H9 (cell line): ENCODE measurements at regions not wholly inside any gene's neighbourhood (a gene's known extent, or its start where the extent isn't known, plus 50 kb on each side); places are given as distances from the start of the nearest gene placed in this dataset.

Experiments used
- DNase-seq: peaks from one replicate; pipeline ENCODE4 v3.0.0-alpha.2; 2017
- H2AFZ ChIP-seq: one replicate; pipeline ENCODE4 v1.6.1; 2013; ENCODE audit warnings: mild to moderate bottlenecking, low read length, control low read depth, moderate library complexity
- H2AK5ac ChIP-seq: 2 replicates; pipeline ENCODE4 v1.6.1; 2013; ENCODE audit warnings: low read length, control low read depth, mixed read lengths; ENCODE audit not compliant: insufficient read length
- H2BK120ac ChIP-seq: one replicate; pipeline ENCODE4 v1.6.1; 2013; ENCODE audit warnings: low read depth, mild to moderate bottlenecking, low read length, control low read depth, inconsistent platforms; ENCODE audit not compliant: poor library complexity, severe bottlenecking
- H2BK12ac ChIP-seq: 2 replicates; pipeline ENCODE4 v1.6.1; 2013; ENCODE audit warnings: low read length, control low read depth, mixed read lengths, low read depth; ENCODE audit not compliant: insufficient read length
- H2BK15ac ChIP-seq: 2 replicates; pipeline ENCODE4 v1.6.1; 2013; ENCODE audit warnings: low read depth, low read length, control low read depth
- H2BK20ac ChIP-seq: one replicate; pipeline ENCODE4 v1.6.1; 2013; ENCODE audit warnings: low read depth, mild to moderate bottlenecking, low read length, control low read depth, inconsistent platforms; ENCODE audit not compliant: poor library complexity, severe bottlenecking
- H2BK5ac ChIP-seq: 2 replicates; pipeline ENCODE4 v1.6.1; 2013; ENCODE audit warnings: low read length, control low read depth, mixed read lengths; ENCODE audit not compliant: insufficient read length
- H3K14ac ChIP-seq: 2 replicates; pipeline ENCODE4 v1.6.1; 2013; ENCODE audit warnings: low read length, control low read depth; ENCODE audit not compliant: insufficient read depth
- H3K18ac ChIP-seq: 2 replicates; pipeline ENCODE4 v1.6.1; 2013; ENCODE audit warnings: low read depth, mild to moderate bottlenecking, mixed read lengths, low read length, control low read depth; ENCODE audit not compliant: insufficient read length
- H3K23ac ChIP-seq: 2 replicates; pipeline ENCODE4 v1.6.1; 2013; ENCODE audit warnings: low read length, control low read depth, mixed read lengths, low read depth; ENCODE audit not compliant: insufficient read length
- H3K23me2 ChIP-seq: 2 replicates; pipeline ENCODE4 v1.6.1; 2013; ENCODE audit warnings: low read depth, mild to moderate bottlenecking, mixed read lengths, low read length, control low read depth; ENCODE audit not compliant: insufficient read length, poor library complexity, severe bottlenecking
- H3K27ac ChIP-seq: 2 replicates; pipeline ENCODE4 v1.5.1; 2013; ENCODE audit warnings: low read length, control low read depth, mixed read lengths, low read depth; ENCODE audit not compliant: insufficient read length
- H3K27me3 ChIP-seq: 2 replicates; pipeline ENCODE4 v1.6.1; 2013; ENCODE audit warnings: low read length, control low read depth, inconsistent platforms; ENCODE audit not compliant: insufficient read depth
- H3K4ac ChIP-seq: 2 replicates; pipeline ENCODE4 v1.6.1; 2013; ENCODE audit warnings: low read depth, mild to moderate bottlenecking, control low read depth, inconsistent platforms, low read length, moderate library complexity
- H3K4me1 ChIP-seq: 2 replicates; pipeline ENCODE4 v1.6.1; 2013; ENCODE audit warnings: low read length, control low read depth, inconsistent platforms; ENCODE audit not compliant: insufficient read depth
- H3K4me2 ChIP-seq: 2 replicates; pipeline ENCODE4 v1.6.1; 2013; ENCODE audit warnings: low read length, control low read depth, mixed read lengths; ENCODE audit not compliant: insufficient read length, insufficient read depth
- H3K56ac ChIP-seq: 2 replicates; pipeline ENCODE4 v1.6.1; 2013; ENCODE audit warnings: low read depth, mild to moderate bottlenecking, mixed read lengths, low read length, control low read depth; ENCODE audit not compliant: insufficient read length
- H3K79me1 ChIP-seq: 2 replicates; pipeline ENCODE4 v1.6.1; 2013; ENCODE audit warnings: low read depth, mild to moderate bottlenecking, moderate library complexity, low read length, control low read depth, inconsistent platforms; ENCODE audit not compliant: insufficient read depth, poor library complexity, severe bottlenecking
- H3K79me2 ChIP-seq: 2 replicates; pipeline ENCODE4 v1.6.1; 2013; ENCODE audit warnings: low read length, control low read depth, inconsistent platforms; ENCODE audit not compliant: insufficient read depth
- H3K9ac ChIP-seq: 2 replicates; pipeline ENCODE4 v1.6.1; 2013; ENCODE audit warnings: low read length, control low read depth, mixed read lengths; ENCODE audit not compliant: insufficient read length; ENCODE audit errors: extremely low read depth
- H3K9me3 ChIP-seq: one replicate; pipeline ENCODE4 v1.6.1; 2013; ENCODE audit warnings: low read depth, low read length, inconsistent platforms; ENCODE audit not compliant: control insufficient read depth
- H3T11ph ChIP-seq: one replicate; pipeline ENCODE4 v1.6.1; 2013; ENCODE audit warnings: mild to moderate bottlenecking, low read length, control low read depth, inconsistent platforms
- H4K20me1 ChIP-seq: one replicate; pipeline ENCODE4 v1.6.1; 2013; ENCODE audit not compliant: control insufficient read depth, insufficient read length, insufficient read depth
- H4K5ac ChIP-seq: 2 replicates; pipeline ENCODE4 v1.6.1; 2013; ENCODE audit warnings: low read depth, mild to moderate bottlenecking, mixed read lengths, low read length, control low read depth; ENCODE audit not compliant: insufficient read length
- H4K8ac ChIP-seq: replicated peaks from 2 replicates; pipeline ENCODE4 v1.6.1; 2013; ENCODE audit warnings: low read length, control low read depth, mixed read lengths, low read depth; ENCODE audit not compliant: insufficient read length
- H4K91ac ChIP-seq: 2 replicates; pipeline ENCODE4 v1.6.1; 2013; ENCODE audit warnings: low read depth, mild to moderate bottlenecking, moderate library complexity, mixed read lengths, low read length, control low read depth; ENCODE audit not compliant: insufficient read length
- H3K27ac Mint-ChIP-seq, 3 experiments: 2 replicates in 2 of 3; 3 replicates in 1 of 3; pipeline ENCODE4 v1.8.0; 2020 to 2021; ENCODE audit warnings: mixed read lengths in 3 of 3, mild to moderate bottlenecking in 1 of 3, moderate library complexity in 1 of 3
- H3K27me3 Mint-ChIP-seq: 2 replicates; pipeline ENCODE4 v1.8.0; 2021; ENCODE audit warnings: low read depth, mild to moderate bottlenecking, moderate library complexity, mixed read lengths
- H3K36me3 Mint-ChIP-seq, 3 experiments: 2 replicates in 2 of 3; 3 replicates in 1 of 3; pipeline ENCODE4 v1.8.0; 2020 to 2021; ENCODE audit warnings: low read depth in 3 of 3, mixed read lengths in 3 of 3; ENCODE audit not compliant: insufficient read depth in 1 of 3
- H3K4me1 Mint-ChIP-seq, 2 experiments: 2 replicates each; pipeline ENCODE4 v1.8.0; 2020; ENCODE audit warnings: mixed read lengths in 2 of 2
- H3K4me3 Mint-ChIP-seq, 2 experiments: 2 replicates in 1 of 2; 3 replicates in 1 of 2; pipeline ENCODE4 v1.8.0; 2020 to 2021; ENCODE audit warnings: mild to moderate bottlenecking in 2 of 2, mixed read lengths in 2 of 2, moderate library complexity in 1 of 2
- H3K9me3 Mint-ChIP-seq, 2 experiments: 2 replicates in 1 of 2; 3 replicates in 1 of 2; pipeline ENCODE4 v1.8.0; 2020; ENCODE audit warnings: mild to moderate bottlenecking in 2 of 2, mixed read lengths in 2 of 2, moderate library complexity in 1 of 2
- WGBS: extraction: QIAGEN DNeasy Blood & Tissue Kit; methylation state at CpG from one replicate; pipeline ENCODE4 v1.1.7; 2013; ENCODE audit warnings: missing lambda C conversion rate, low lambda C conversion rate, mixed read lengths; ENCODE audit not compliant: insufficient read length; ENCODE audit errors: extremely low coverage; 5-methylcytosine and 5-hydroxymethylcytosine counted together
- TF ChIP-seq, protein P1 (sequence below): fragments of 200-600 bp; sonication (generic); conservative IDR thresholded peaks from 3 replicates; pipeline ENCODE4 v1.8.0; 2021; ENCODE audit warnings: antibody characterized with exemption, mild to moderate bottlenecking

DNA sequence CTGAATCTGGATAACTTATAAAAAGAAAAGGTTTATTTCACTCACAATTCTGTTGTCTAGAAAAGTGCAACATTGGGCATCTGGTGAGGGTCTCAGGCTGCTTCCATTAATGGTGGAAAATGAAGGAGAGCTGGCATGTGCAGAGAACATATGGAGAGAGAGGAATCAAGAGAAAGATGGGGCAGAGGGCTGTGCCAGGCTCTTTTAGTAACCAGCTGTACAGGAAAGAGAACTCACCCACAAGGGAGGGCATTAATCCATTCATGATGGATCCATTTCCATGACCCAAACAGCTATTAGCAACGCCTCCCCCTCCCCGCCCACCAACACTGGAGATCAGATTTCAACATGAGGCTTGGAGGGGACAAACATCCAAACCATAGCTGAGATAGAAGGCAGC lies 61.7 kb upstream of the LYZL1 start:
- H3T11ph ChIP-seq = no peak overlapping the region
- no CpG with 5 or more reads among the region's 2 CpGs for WGBS
- no peak overlapping the region for H2AK5ac ChIP-seq
- no peak overlapping the region for H3K27ac Mint-ChIP-seq
- H2AFZ ChIP-seq = no peak overlapping the region
- no peak overlapping the region for H2BK15ac ChIP-seq
- H3K23me2 ChIP-seq = no peaks in the 10 kb centered on the region
- H4K5ac ChIP-seq = no peak overlapping the region
- H3K56ac ChIP-seq = no peak overlapping the region
- no peaks in the 10 kb centered on the region for H4K20me1 ChIP-seq
- H3K27me3 Mint-ChIP-seq = peaks cover 5% of the 10 kb centered on the region; the same call in 1 of the 2 replicates
- no peak overlapping the region for H3K9ac ChIP-seq
- no peak overlapping the region for H3K18ac ChIP-seq
- peaks cover 10 to 21% of the 10 kb centered on the region in 2 experiments for H3K4me1 Mint-ChIP-seq
- H2BK12ac ChIP-seq = no peak overlapping the region
- H3K27me3 ChIP-seq = no peaks in the 10 kb centered on the region
- H3K4me3 Mint-ChIP-seq = no peak overlapping the region
- H2BK5ac ChIP-seq = no peak overlapping the region
- H3K27ac ChIP-seq = no peak overlapping the region
- H3K36me3 Mint-ChIP-seq = no peaks in the 10 kb centered on the region
- no peak overlapping the region for H4K8ac ChIP-seq
- no peak for DNase-seq
- no peaks in the 10 kb centered on the region for H3K79me2 ChIP-seq
- no peaks in the 10 kb centered on the region for H3K79me1 ChIP-seq
- H2BK120ac ChIP-seq = no peak overlapping the region
- H3K14ac ChIP-seq = no peak overlapping the region
- no peak overlapping the region for H3K4me2 ChIP-seq
- peaks cover 9% of the 10 kb centered on the region; the same call in 1 of the 2 replicates for H3K4me1 ChIP-seq
- H3K4ac ChIP-seq = no peak overlapping the region
- TF ChIP-seq, protein P1, sequence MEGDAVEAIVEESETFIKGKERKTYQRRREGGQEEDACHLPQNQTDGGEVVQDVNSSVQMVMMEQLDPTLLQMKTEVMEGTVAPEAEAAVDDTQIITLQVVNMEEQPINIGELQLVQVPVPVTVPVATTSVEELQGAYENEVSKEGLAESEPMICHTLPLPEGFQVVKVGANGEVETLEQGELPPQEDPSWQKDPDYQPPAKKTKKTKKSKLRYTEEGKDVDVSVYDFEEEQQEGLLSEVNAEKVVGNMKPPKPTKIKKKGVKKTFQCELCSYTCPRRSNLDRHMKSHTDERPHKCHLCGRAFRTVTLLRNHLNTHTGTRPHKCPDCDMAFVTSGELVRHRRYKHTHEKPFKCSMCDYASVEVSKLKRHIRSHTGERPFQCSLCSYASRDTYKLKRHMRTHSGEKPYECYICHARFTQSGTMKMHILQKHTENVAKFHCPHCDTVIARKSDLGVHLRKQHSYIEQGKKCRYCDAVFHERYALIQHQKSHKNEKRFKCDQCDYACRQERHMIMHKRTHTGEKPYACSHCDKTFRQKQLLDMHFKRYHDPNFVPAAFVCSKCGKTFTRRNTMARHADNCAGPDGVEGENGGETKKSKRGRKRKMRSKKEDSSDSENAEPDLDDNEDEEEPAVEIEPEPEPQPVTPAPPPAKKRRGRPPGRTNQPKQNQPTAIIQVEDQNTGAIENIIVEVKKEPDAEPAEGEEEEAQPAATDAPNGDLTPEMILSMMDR = no peak
- no peak overlapping the region for H3K23ac ChIP-seq
- H3K9me3 Mint-ChIP-seq = no peaks in the 10 kb centered on the region
- H3K9me3 ChIP-seq = no peaks in the 10 kb centered on the region
- no peak overlapping the region for H4K91ac ChIP-seq
- H2BK20ac ChIP-seq = no peak overlapping the region
